SK-N-MC (cell line): ENCODE measurements at regions not wholly inside any gene's neighbourhood (a gene's known extent, or its start where the extent isn't known, plus 50 kb on each side); places are given as distances from the start of the nearest gene placed in this dataset.

Source experiments
- EZH2 ChIP-seq: fragments of 200-600 bp; sonication (generic); IDR thresholded peaks from one replicate; pipeline ENCODE4 v1.6.1; 2017; ENCODE audit warnings: antibody characterized with exemption
- FOXP2 ChIP-seq: optimal IDR thresholded peaks from 2 replicates; pipeline ENCODE3; 2011; ENCODE audit warnings: mild to moderate bottlenecking, moderate library complexity; ENCODE audit not compliant: insufficient read depth; ENCODE audit errors: extremely low read length, control extremely low read depth
- POLR2AphosphoS5 ChIP-seq: IDR thresholded peaks from 2 replicates; pipeline ENCODE4 v1.6.1; 2012; ENCODE audit warnings: mild to moderate bottlenecking, low read depth, low read length, borderline replicate concordance

GRCh38 chr7:125506331-125506730 lies 576.7 kb upstream of the POT1 start:
- TF ChIP-seq EZH2 (no peak), POLR2AphosphoS5 (no peak), FOXP2 (no peak)
